Daoy (cell line): ENCODE measurements at regions not wholly inside any gene's neighbourhood (a gene's known extent, or its start where the extent isn't known, plus 50 kb on each side); places are given as distances from the start of the nearest gene placed in this dataset.

ENCODE experiments used
- DNase-seq: peaks from one replicate; pipeline ENCODE4 v3.0.0-alpha.2; 2015; ENCODE audit warnings: low read depth

- DNase-seq = no peak
Observed at GRCh38 chr6:26149240-26149639, 62.0 kb downstream of the HFE start.

- no peak for DNase-seq
Observed at GRCh38 chr6:26152226-26153101, 65.2 kb downstream of the HFE start.

- peak; percentile 32 for DNase-seq
Observed at GRCh38 chr6:26155061-26155930, 68.1 kb downstream of the HFE start.

GRCh38 chr6:26156105-26156849, 69.0 kb downstream of the HFE start:
- peak; percentile 95 for DNase-seq

GRCh38 chr6:26156850-26157250, 69.6 kb downstream of the HFE start:
- DNase-seq = peak; percentile 78

- peak; percentile 92 for DNase-seq
Observed at GRCh38 chr6:26157251-26158075, 70.2 kb downstream of the HFE start.

- peak; percentile 95 for DNase-seq
Observed at GRCh38 chr6:26158076-26158580, 70.9 kb downstream of the HFE start.

GRCh38 chr6:26158581-26159356, 71.5 kb downstream of the HFE start:
- DNase-seq = peak; percentile 67

- peak; percentile 40 for DNase-seq
Observed at GRCh38 chr6:26159357-26160273, 72.4 kb downstream of the HFE start.

- no peak for DNase-seq
Observed at GRCh38 chr6:26161322-26161721, 74.1 kb downstream of the HFE start.

- DNase-seq = no peak
Observed at GRCh38 chr6:26162399-26162798, 75.2 kb downstream of the HFE start.

GRCh38 chr6:26163427-26164119, 76.3 kb downstream of the HFE start:
- no peak for DNase-seq

- DNase-seq = no peak
Observed at GRCh38 chr6:26164120-26164505, 76.9 kb downstream of the HFE start.

GRCh38 chr6:26165261-26165790, 78.1 kb downstream of the HFE start:
- no peak for DNase-seq

GRCh38 chr6:26170181-26170580, 83.0 kb downstream of the HFE start:
- no peak for DNase-seq

GRCh38 chr6:26170951-26171841, 84.0 kb downstream of the HFE start:
- DNase-seq = no peak

- DNase-seq = peak; percentile 51
Observed at GRCh38 chr6:26172608-26172968, 85.4 kb downstream of the HFE start.
